Left ventricle myocardium inferior (tissue), 1 donor: ENCODE measurements at regions not wholly inside any gene's neighbourhood (a gene's known extent, or its start where the extent isn't known, plus 50 kb on each side); places are given as distances from the start of the nearest gene placed in this dataset.

Experiments
- DNase-seq: peaks from one replicate; pipeline ENCODE4 v3.0.0-alpha.2; 2020
- H3K27ac ChIP-seq: fragments of 200-600 bp; replicated peaks from 2 replicates; pipeline ENCODE4 v1.8.0; 2021
- H3K27me3 ChIP-seq: fragments of 200-600 bp; 2 replicates; pipeline ENCODE4 v1.8.0; 2021; ENCODE audit warnings: low read depth
- H3K36me3 ChIP-seq: fragments of 200-600 bp; 2 replicates; pipeline ENCODE4 v1.8.0; 2021
- H3K4me1 ChIP-seq: fragments of 200-600 bp; 2 replicates; pipeline ENCODE4 v1.8.0; 2021
- H3K4me3 ChIP-seq: fragments of 200-600 bp; 2 replicates; pipeline ENCODE4 v1.8.0; 2021; ENCODE audit warnings: mild to moderate bottlenecking, moderate library complexity
- H3K9me3 ChIP-seq: fragments of 200-600 bp; replicated peaks from 2 replicates; pipeline ENCODE4 v1.8.0; 2021
- CTCF ChIP-seq: fragments of 200-600 bp; IDR thresholded peaks from 2 replicates; pipeline ENCODE4 v1.8.0; 2021; ENCODE audit warnings: antibody characterized with exemption, mild to moderate bottlenecking, borderline replicate concordance
- intact Hi-C: fragments of 100-400 bp; cut with micrococcal nuclease; formaldehyde crosslinking; loops from one replicate; pipeline ENCODE4 v1.11.0; 2022
- donor health status: DM: no; HTN: yes; CAD: no; lungs with severe emphysema.

GRCh38 chr12:76247992-76248391 is 100.2 kb downstream of the BBS10 start:
- TF ChIP-seq CTCF: no peak
- intact Hi-C loops: no loop called here
- no peak overlapping the region for H3K27ac ChIP-seq
- H3K4me3 ChIP-seq: no peak overlapping the region
- H3K4me1 ChIP-seq: no peaks in the 10 kb centered on the region
- H3K9me3 ChIP-seq: no peaks in the 10 kb centered on the region
- DNase-seq: no peak
- no peaks in the 10 kb centered on the region for H3K27me3 ChIP-seq
- no peaks in the 10 kb centered on the region for H3K36me3 ChIP-seq

GRCh38 chr12:76247026-76247646 is 101.1 kb downstream of the BBS10 start:
- DNase-seq: no peak
- H3K9me3 ChIP-seq: no peaks in the 10 kb centered on the region
- no peak for TF ChIP-seq CTCF
- intact Hi-C loops: no loop called here
- no peaks in the 10 kb centered on the region for H3K4me1 ChIP-seq
- no peaks in the 10 kb centered on the region for H3K36me3 ChIP-seq
- H3K27ac ChIP-seq: peak overlapping the region; percentile 44
- H3K27me3 ChIP-seq: no peaks in the 10 kb centered on the region
- no peak overlapping the region for H3K4me3 ChIP-seq

- no peak for TF ChIP-seq CTCF
- intact Hi-C loops: no loop called here
- no peaks in the 10 kb centered on the region for H3K27me3 ChIP-seq
- no peaks in the 10 kb centered on the region for H3K4me1 ChIP-seq
- no peak overlapping the region for H3K27ac ChIP-seq
- H3K36me3 ChIP-seq: no peaks in the 10 kb centered on the region
- DNase-seq: no peak
- H3K4me3 ChIP-seq: no peak overlapping the region
- no peaks in the 10 kb centered on the region for H3K9me3 ChIP-seq
Observed at GRCh38 chr12:76246611-76247010, 101.6 kb downstream of the BBS10 start.

- H3K4me1 ChIP-seq: no peaks in the 10 kb centered on the region
- no peaks in the 10 kb centered on the region for H3K36me3 ChIP-seq
- no peak for DNase-seq
- no peak for TF ChIP-seq CTCF
- H3K27ac ChIP-seq: no peak overlapping the region
- H3K4me3 ChIP-seq: no peak overlapping the region
- intact Hi-C loops: no loop called here
- H3K27me3 ChIP-seq: no peaks in the 10 kb centered on the region
- H3K9me3 ChIP-seq: no peaks in the 10 kb centered on the region
Observed at GRCh38 chr12:76244300-76244699, 103.9 kb downstream of the BBS10 start.

- no peaks in the 10 kb centered on the region for H3K9me3 ChIP-seq
- H3K36me3 ChIP-seq: no peaks in the 10 kb centered on the region
- TF ChIP-seq CTCF: no peak
- no peak for DNase-seq
- H3K27me3 ChIP-seq: no peaks in the 10 kb centered on the region
- no peaks in the 10 kb centered on the region for H3K4me1 ChIP-seq
- H3K4me3 ChIP-seq: no peak overlapping the region
- intact Hi-C loops: no loop called here
- no peak overlapping the region for H3K27ac ChIP-seq
Observed at GRCh38 chr12:76242813-76243550, 105.2 kb downstream of the BBS10 start.
